ENCODE measurements at regions not wholly inside any gene's neighbourhood (a gene's known extent, or its start where the extent isn't known, plus 50 kb on each side); places are given as distances from the start of the nearest gene placed in this dataset.

DNA sequence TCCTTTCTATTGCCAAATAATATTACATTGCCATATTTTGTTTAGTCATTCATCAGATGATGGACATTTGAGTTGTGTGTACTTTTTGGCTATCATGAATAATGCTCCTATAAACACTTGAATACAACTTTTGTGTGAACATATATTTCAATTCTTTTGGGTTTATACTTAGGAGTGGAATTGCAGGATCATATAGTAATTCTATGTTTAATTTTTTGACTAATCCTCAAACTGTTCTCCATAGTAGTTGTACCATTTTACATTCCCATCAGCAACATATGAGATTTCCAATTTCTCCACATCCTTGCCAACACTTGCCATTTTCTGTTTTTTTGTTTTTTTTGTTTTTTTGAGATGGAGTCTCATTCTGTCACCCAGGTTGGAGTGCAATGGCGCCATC, 87.2 kb downstream of the B3GNT2 start:
- TF ChIP-seq, protein P1, sequence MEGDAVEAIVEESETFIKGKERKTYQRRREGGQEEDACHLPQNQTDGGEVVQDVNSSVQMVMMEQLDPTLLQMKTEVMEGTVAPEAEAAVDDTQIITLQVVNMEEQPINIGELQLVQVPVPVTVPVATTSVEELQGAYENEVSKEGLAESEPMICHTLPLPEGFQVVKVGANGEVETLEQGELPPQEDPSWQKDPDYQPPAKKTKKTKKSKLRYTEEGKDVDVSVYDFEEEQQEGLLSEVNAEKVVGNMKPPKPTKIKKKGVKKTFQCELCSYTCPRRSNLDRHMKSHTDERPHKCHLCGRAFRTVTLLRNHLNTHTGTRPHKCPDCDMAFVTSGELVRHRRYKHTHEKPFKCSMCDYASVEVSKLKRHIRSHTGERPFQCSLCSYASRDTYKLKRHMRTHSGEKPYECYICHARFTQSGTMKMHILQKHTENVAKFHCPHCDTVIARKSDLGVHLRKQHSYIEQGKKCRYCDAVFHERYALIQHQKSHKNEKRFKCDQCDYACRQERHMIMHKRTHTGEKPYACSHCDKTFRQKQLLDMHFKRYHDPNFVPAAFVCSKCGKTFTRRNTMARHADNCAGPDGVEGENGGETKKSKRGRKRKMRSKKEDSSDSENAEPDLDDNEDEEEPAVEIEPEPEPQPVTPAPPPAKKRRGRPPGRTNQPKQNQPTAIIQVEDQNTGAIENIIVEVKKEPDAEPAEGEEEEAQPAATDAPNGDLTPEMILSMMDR (IDR thresholded peaks at IDR 0.05 in 4 of 5, conservative IDR thresholded peaks at IDR 0.05 in 1 of 5), result no peak
- no peak for TF ChIP-seq POLR2A (IDR thresholded peaks at IDR 0.05)

Measured in gastrocnemius medialis (tissue), 4 donors.